ENCODE measurements at regions not wholly inside any gene's neighbourhood (a gene's known extent, or its start where the extent isn't known, plus 50 kb on each side); places are given as distances from the start of the nearest gene placed in this dataset.

DNA sequence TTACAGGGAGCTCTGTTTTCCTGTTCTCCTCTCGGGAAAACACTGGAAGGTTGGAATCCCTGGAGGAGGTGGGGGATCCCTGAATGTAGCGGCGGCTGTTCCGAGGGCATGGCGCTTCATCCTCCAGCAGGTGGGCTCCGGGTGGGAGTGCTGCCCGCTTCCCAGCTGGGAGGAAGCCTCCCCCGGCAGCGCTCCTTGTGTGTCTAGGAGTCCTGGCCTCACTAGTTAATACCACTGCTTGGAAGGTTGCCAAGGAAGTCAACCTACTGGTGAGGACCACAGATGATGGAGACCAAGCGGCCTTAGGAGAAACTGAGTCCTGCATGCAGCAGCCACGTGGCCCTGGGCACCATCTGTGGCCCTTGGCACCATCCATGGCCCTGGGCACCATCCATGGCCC, 151.9 kb upstream of the PFKP start:
- TF ChIP-seq CTCF (IDR thresholded peaks at IDR 0.05; ENCODE audit: borderline replicate concordance, extremely low read depth, low read length, poor library complexity, severe bottlenecking) (no peak), EZH2 (IDR thresholded peaks at IDR 0.05; ENCODE audit: borderline replicate concordance, low read depth, low read length, severe bottlenecking) (no peak)

Measured in DND-41 (cell line).